ENCODE measurements at regions not wholly inside any gene's neighbourhood (a gene's known extent, or its start where the extent isn't known, plus 50 kb on each side); places are given as distances from the start of the nearest gene placed in this dataset.

DNA sequence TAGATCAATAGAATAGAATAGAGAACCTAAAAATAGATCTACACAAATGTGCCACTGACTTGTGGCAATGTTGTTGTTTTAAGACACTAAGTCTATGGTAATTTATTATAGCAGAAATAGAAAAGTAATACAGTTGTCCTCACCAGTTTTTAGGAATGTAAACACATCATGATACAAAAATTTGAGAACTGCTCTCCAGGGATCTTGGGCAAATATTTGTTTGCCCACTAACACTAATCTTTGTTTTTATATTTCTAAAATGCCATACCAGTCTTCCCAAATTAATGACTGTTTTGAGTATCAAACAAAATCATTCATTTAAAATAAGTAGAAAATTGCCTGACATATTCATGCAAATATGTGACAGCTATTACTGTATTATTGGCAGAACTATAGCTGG is 297.6 kb downstream of the BRINP1 start:
- Histone ChIP-seq H3K4me3 (no peak overlapping the region), H3K27me3 (no peaks in the 10 kb centered on the region), H3K36me3 (no peaks in the 10 kb centered on the region), H3K4me1 (no peaks in the 10 kb centered on the region), H3K9me3 (no peaks in the 10 kb centered on the region), H3K27ac (replicated peaks in 1 of 4) (no peak overlapping the region)
- TF ChIP-seq, protein P1, sequence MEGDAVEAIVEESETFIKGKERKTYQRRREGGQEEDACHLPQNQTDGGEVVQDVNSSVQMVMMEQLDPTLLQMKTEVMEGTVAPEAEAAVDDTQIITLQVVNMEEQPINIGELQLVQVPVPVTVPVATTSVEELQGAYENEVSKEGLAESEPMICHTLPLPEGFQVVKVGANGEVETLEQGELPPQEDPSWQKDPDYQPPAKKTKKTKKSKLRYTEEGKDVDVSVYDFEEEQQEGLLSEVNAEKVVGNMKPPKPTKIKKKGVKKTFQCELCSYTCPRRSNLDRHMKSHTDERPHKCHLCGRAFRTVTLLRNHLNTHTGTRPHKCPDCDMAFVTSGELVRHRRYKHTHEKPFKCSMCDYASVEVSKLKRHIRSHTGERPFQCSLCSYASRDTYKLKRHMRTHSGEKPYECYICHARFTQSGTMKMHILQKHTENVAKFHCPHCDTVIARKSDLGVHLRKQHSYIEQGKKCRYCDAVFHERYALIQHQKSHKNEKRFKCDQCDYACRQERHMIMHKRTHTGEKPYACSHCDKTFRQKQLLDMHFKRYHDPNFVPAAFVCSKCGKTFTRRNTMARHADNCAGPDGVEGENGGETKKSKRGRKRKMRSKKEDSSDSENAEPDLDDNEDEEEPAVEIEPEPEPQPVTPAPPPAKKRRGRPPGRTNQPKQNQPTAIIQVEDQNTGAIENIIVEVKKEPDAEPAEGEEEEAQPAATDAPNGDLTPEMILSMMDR (IDR thresholded peaks at IDR 0.05), result no peak
- TF ChIP-seq EP300 (IDR thresholded peaks at IDR 0.05), result no peak
- no peak for TF ChIP-seq POLR2AphosphoS5 (IDR thresholded peaks at IDR 0.05)
- no peak for TF ChIP-seq POLR2A (IDR thresholded peaks at IDR 0.05; ENCODE audit: low read depth)
- intact Hi-C loops (cut with DNase I), result no loop called here
- no peak for DNase-seq (ENCODE audit: extremely low spot score)

DNA sequence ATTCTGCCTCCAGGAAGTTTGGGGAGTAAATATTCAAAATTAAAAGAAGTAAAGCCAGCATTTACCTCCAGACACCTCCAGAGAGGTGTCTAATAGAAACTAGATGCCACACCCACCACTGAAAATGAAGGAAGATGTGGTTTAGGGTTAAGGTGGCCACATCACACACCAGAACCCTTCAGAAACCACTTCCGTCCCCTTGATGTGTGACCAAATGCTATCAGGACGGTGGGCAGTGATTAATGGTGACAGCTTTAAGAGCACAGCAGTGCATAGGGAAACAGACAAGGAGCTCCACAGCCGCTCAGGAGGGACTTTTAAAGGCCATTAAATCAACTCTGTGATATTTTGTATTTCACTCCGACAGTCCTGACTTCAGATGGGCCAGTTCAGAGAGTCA is 295.2 kb downstream of the BRINP1 start:
- no peaks in the 10 kb centered on the region for H3K9me3 ChIP-seq
- intact Hi-C loops (cut with DNase I), result no loop called here

DNA sequence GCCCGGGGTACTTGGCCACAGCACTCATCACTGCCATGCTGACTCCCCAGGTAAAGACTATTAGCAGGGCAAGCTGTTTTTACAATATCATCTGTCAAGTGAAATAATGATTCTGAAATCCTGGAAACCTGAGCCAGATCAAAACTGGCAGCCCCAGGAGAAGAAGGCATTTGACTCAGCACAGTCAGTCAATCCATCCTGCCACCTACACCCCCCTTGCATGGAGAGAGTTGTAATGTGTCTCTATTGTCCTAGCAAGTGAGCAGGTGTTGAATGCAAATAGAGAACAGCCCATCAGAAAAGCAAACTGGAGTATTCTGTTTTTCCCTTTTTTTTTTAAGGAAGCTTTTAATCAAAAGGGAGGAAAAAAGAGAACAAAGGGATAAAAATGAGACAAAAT is 291.2 kb downstream of the BRINP1 start:
- no peak for DNase-seq (ENCODE audit: extremely low spot score)
- no peak overlapping the region for H3K27ac ChIP-seq (replicated peaks in 1 of 4)
- H3K36me3 ChIP-seq, result no peaks in the 10 kb centered on the region
- H3K4me1 ChIP-seq, result no peaks in the 10 kb centered on the region
- intact Hi-C loops (cut with DNase I), result no loop called here
- TF ChIP-seq, protein P1 (IDR thresholded peaks at IDR 0.05), result no peak
- TF ChIP-seq EP300 (IDR thresholded peaks at IDR 0.05) (no peak), POLR2A (IDR thresholded peaks at IDR 0.05; ENCODE audit: low read depth) (no peak), POLR2AphosphoS5 (IDR thresholded peaks at IDR 0.05) (no peak)
- no peaks in the 10 kb centered on the region for H3K27me3 ChIP-seq
- WGBS, result 86% methylated on average over 1 of the region's 1 CpG
- no peak overlapping the region for H3K4me3 ChIP-seq
- H3K9me3 ChIP-seq, result no peaks in the 10 kb centered on the region

More for the DNA sequence above, 295.2 kb downstream of the BRINP1 start:
- Histone ChIP-seq H3K36me3 (no peaks in the 10 kb centered on the region), H3K4me3 (no peak overlapping the region), H3K27me3 (no peaks in the 10 kb centered on the region), H3K27ac (replicated peaks in 1 of 4) (no peak overlapping the region), H3K4me1 (no peaks in the 10 kb centered on the region)
- 51% methylated on average over 3 of the region's 4 CpGs for WGBS
- DNase-seq (ENCODE audit: extremely low spot score), result no peak
- TF ChIP-seq, protein P1 (IDR thresholded peaks at IDR 0.05), result no peak
- TF ChIP-seq EP300 (IDR thresholded peaks at IDR 0.05) (no peak), POLR2A (IDR thresholded peaks at IDR 0.05; ENCODE audit: low read depth) (no peak), POLR2AphosphoS5 (IDR thresholded peaks at IDR 0.05) (no peak)

DNA sequence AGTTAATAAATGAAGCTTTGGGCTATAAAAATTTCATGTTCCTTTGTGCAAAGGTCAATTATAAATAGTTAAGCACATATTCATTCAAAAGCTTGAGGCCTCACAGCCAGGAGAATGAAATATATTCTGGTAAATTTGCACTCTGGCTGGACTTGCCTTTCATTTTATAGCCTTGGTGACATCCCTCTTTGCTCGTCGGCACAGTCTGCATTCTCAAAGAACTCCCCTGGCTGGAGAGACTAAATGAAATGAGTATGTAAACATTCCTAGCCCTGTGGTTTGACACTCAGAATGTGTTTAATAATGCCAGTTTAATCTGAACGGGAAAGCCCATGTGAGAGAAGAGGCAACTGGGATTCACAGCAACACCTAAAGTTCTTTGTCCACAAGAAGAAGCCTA is 285.6 kb downstream of the BRINP1 start:
- H3K9me3 ChIP-seq, result no peaks in the 10 kb centered on the region
- no peaks in the 10 kb centered on the region for H3K36me3 ChIP-seq
- DNase-seq (ENCODE audit: extremely low spot score), result no peak
- no peaks in the 10 kb centered on the region for H3K27me3 ChIP-seq
- no peak overlapping the region for H3K4me3 ChIP-seq
- H3K27ac ChIP-seq (replicated peaks in 1 of 4), result no peak overlapping the region
- H3K4me1 ChIP-seq, result peaks cover 0 to 5% (median 0%) of the 10 kb centered on the region in 4 donors
- WGBS, result 27% methylated on average over 3 of the region's 3 CpGs
- intact Hi-C loops (cut with DNase I), result no loop called here
- TF ChIP-seq, protein P1 (IDR thresholded peaks at IDR 0.05), result no peak
- TF ChIP-seq POLR2AphosphoS5 (IDR thresholded peaks at IDR 0.05) (no peak), EP300 (IDR thresholded peaks at IDR 0.05) (no peak), POLR2A (IDR thresholded peaks at IDR 0.05; ENCODE audit: low read depth) (no peak)

DNA sequence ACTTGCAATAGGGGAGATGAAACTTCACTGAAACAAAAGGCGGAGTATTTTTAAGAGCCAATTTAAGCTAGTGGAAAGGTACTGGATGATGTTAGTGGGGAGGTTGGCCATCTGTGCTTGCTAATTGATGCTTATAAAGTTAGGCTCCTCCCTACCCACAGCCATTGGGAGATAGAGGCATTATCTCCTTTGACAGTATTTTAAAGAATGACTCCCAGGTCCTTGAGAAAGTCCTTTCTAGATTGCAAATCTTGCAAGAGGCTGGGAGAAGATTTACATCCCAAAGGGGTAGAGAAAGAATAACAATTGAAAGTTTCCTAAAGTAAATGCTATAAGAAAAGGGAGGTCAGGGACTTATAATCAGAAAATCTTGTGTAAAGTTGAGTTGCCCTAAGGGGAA is 282.6 kb downstream of the BRINP1 start:
- Histone ChIP-seq H3K4me1 (peaks cover 0 to 5% (median 0%) of the 10 kb centered on the region in 4 donors), H3K9me3 (no peaks in the 10 kb centered on the region), H3K27me3 (no peaks in the 10 kb centered on the region), H3K36me3 (no peaks in the 10 kb centered on the region), H3K27ac (replicated peaks in 1 of 4) (no peak overlapping the region), H3K4me3 (no peak overlapping the region)
- WGBS, result 100% methylated on average over 1 of the region's 1 CpG
- TF ChIP-seq EP300 (IDR thresholded peaks at IDR 0.05) (no peak), POLR2AphosphoS5 (IDR thresholded peaks at IDR 0.05) (no peak), POLR2A (IDR thresholded peaks at IDR 0.05; ENCODE audit: low read depth) (no peak)
- TF ChIP-seq, protein P1 (IDR thresholded peaks at IDR 0.05), result no peak
- intact Hi-C loops (cut with DNase I), result no loop called here
- no peak for DNase-seq (ENCODE audit: extremely low spot score)

All from esophagus muscularis mucosa (tissue), 4 donors.